Gastroesophageal sphincter (tissue), 3 donors: ENCODE measurements at regions not wholly inside any gene's neighbourhood (a gene's known extent, or its start where the extent isn't known, plus 50 kb on each side); places are given as distances from the start of the nearest gene placed in this dataset.

Experiments
- CTCF ChIP-seq, 4 experiments: fragments of 200-600 bp in 2 of 4; fragments of 450-650 bp in 2 of 4; sonication (generic) in 1 of 4; IDR thresholded peaks; one replicate each; pipeline ENCODE4 v1.5.1; 2017 to 2019; ENCODE audit warnings: antibody characterized with exemption in 4 of 4, mild to moderate bottlenecking in 2 of 4, moderate library complexity in 2 of 4
- EP300 ChIP-seq: sonication (generic); formaldehyde crosslinking; IDR thresholded peaks from one replicate; pipeline ENCODE4 v1.6.1; 2017; ENCODE audit warnings: antibody characterized with exemption, mild to moderate bottlenecking
- POLR2A ChIP-seq, 2 donors: fragments of 450-650 bp; IDR thresholded peaks; one replicate each; pipeline ENCODE4 v1.6.1; 2017; ENCODE audit warnings: antibody characterized with exemption in 2 of 2, mild to moderate bottlenecking in 2 of 2, moderate library complexity in 1 of 2
- POLR2AphosphoS5 ChIP-seq: sonication (generic); formaldehyde crosslinking; IDR thresholded peaks from one replicate; pipeline ENCODE4 v1.6.1; 2017; ENCODE audit warnings: antibody characterized with exemption

GRCh38 chr12:48285751-48286650 lies 64.7 kb downstream of the ZNF641 start:
- TF ChIP-seq CTCF (IDR thresholded peaks at IDR 0.05) (no peak), POLR2AphosphoS5 (no peak), POLR2A (IDR thresholded peaks at IDR 0.05) (no peak), EP300 (no peak)
